SK-N-SH treated with all-trans-retinoic acid at 6 μM for 48 hours (cell line): ENCODE measurements at regions not wholly inside any gene's neighbourhood (a gene's known extent, or its start where the extent isn't known, plus 50 kb on each side); places are given as distances from the start of the nearest gene placed in this dataset.

Source experiments
- ATAC-seq: fragments of 200-7000 bp; cut with Tn5 transposase; 3 replicates; pipeline ENCODE4 v1.9.1; 2020; ENCODE audit warnings: mild to moderate bottlenecking, moderate library complexity
- ARNTL ChIP-seq: fragments of 450-650 bp; formaldehyde crosslinking; IDR thresholded peaks from 2 replicates; pipeline ENCODE4 v1.5.0; 2020; ENCODE audit warnings: low read depth, mild to moderate bottlenecking, moderate library complexity, borderline replicate concordance
- BACH2 ChIP-seq: fragments of 250-450 bp; sonication (Bioruptor Pico); IDR thresholded peaks from 2 replicates; pipeline ENCODE4 v1.9.0; 2021; ENCODE audit warnings: mild to moderate bottlenecking, borderline replicate concordance
- CREB5 ChIP-seq: fragments of 250-450 bp; sonication (Bioruptor Pico); IDR thresholded peaks from 2 replicates; pipeline ENCODE4 v1.5.1; 2020; ENCODE audit warnings: low read depth, mild to moderate bottlenecking, moderate library complexity
- CSDC2 ChIP-seq: fragments of 250-450 bp; sonication (Bioruptor Pico); IDR thresholded peaks from 2 replicates; pipeline ENCODE4 v1.5.0; 2020; ENCODE audit warnings: mild to moderate bottlenecking, moderate library complexity
- CSRNP3 ChIP-seq: fragments of 250-450 bp; sonication (Bioruptor Pico); IDR thresholded peaks from 2 replicates; pipeline ENCODE4 v1.5.1; 2021; ENCODE audit warnings: mild to moderate bottlenecking, moderate library complexity
- ESRRG ChIP-seq: fragments of 250-450 bp; sonication (Bioruptor Pico); IDR thresholded peaks from 2 replicates; pipeline ENCODE4 v1.6.1; 2021; ENCODE audit warnings: mild to moderate bottlenecking
- GLIS3 ChIP-seq: fragments of 250-450 bp; sonication (Bioruptor Pico); IDR thresholded peaks from 2 replicates; pipeline ENCODE4 v1.5.0; 2020; ENCODE audit warnings: mild to moderate bottlenecking, moderate library complexity
- ISL1 ChIP-seq: fragments of 250-450 bp; sonication (Bioruptor Pico); IDR thresholded peaks from 2 replicates; pipeline ENCODE4 v2.1.2; 2022; ENCODE audit warnings: mild to moderate bottlenecking, moderate library complexity
- OSR1 ChIP-seq: fragments of 250-450 bp; sonication (Bioruptor Pico); IDR thresholded peaks from 2 replicates; pipeline ENCODE4 v1.8.0; 2022; ENCODE audit warnings: moderate library complexity, mild to moderate bottlenecking, inconsistent platforms
- PATZ1 ChIP-seq: fragments of 250-450 bp; sonication (Bioruptor Pico); IDR thresholded peaks from 2 replicates; pipeline ENCODE4 v1.8.0; 2020; ENCODE audit warnings: mild to moderate bottlenecking, moderate library complexity, borderline replicate concordance
- POU6F1 ChIP-seq: fragments of 250-450 bp; sonication (Bioruptor Pico); IDR thresholded peaks from 2 replicates; pipeline ENCODE4 v1.8.0; 2021; ENCODE audit warnings: low read depth, mild to moderate bottlenecking, moderate library complexity, borderline replicate concordance
- PPARA ChIP-seq: fragments of 250-450 bp; sonication (Bioruptor Pico); IDR thresholded peaks from 2 replicates; pipeline ENCODE4 v1.5.0; 2020; ENCODE audit warnings: mild to moderate bottlenecking, borderline replicate concordance
- RARB ChIP-seq: fragments of 250-450 bp; sonication (Bioruptor Pico); IDR thresholded peaks from 2 replicates; pipeline ENCODE4 v1.8.0; 2021; ENCODE audit warnings: mild to moderate bottlenecking, moderate library complexity
- SNAI2 ChIP-seq: fragments of 250-450 bp; sonication (Bioruptor Pico); IDR thresholded peaks from 2 replicates; pipeline ENCODE4 v1.5.0; 2020; ENCODE audit warnings: mild to moderate bottlenecking, moderate library complexity
- TCF4 ChIP-seq: fragments of 250-450 bp; sonication (Bioruptor Pico); IDR thresholded peaks from 2 replicates; pipeline ENCODE4 v1.8.0; 2021; ENCODE audit warnings: mild to moderate bottlenecking, moderate library complexity, borderline replicate concordance
- TOX ChIP-seq: fragments of 250-450 bp; sonication (Bioruptor Pico); IDR thresholded peaks from 2 replicates; pipeline ENCODE4 v1.8.0; 2021; ENCODE audit warnings: mild to moderate bottlenecking, moderate library complexity, borderline replicate concordance
- TSHZ2 ChIP-seq: fragments of 250-450 bp; sonication (Bioruptor Pico); IDR thresholded peaks from 2 replicates; pipeline ENCODE4 v1.5.0; 2020; ENCODE audit warnings: mild to moderate bottlenecking, moderate library complexity
- ZC3H10 ChIP-seq: fragments of 250-450 bp; sonication (Bioruptor Pico); IDR thresholded peaks from 2 replicates; pipeline ENCODE4 v1.5.1; 2021; ENCODE audit warnings: mild to moderate bottlenecking, moderate library complexity
- ZFP3 ChIP-seq: fragments of 250-450 bp; sonication (Bioruptor Pico); IDR thresholded peaks from 2 replicates; pipeline ENCODE4 v1.5.0; 2020; ENCODE audit warnings: mild to moderate bottlenecking, moderate library complexity
- ZNF565 ChIP-seq: fragments of 450-650 bp; formaldehyde crosslinking; conservative IDR thresholded peaks from 2 replicates; pipeline ENCODE4 v1.5.0; 2020; ENCODE audit warnings: low read depth, mild to moderate bottlenecking, moderate library complexity
- ZNF70 ChIP-seq: fragments of 450-650 bp; formaldehyde crosslinking; IDR thresholded peaks from 2 replicates; pipeline ENCODE4 v1.5.0; 2020; ENCODE audit warnings: mild to moderate bottlenecking, moderate library complexity
- ZNF8 ChIP-seq: fragments of 450-650 bp; formaldehyde crosslinking; IDR thresholded peaks from 2 replicates; pipeline ENCODE4 v1.5.0; 2020; ENCODE audit warnings: mild to moderate bottlenecking, moderate library complexity

GRCh38 chr3:194206320-194206719 lies 70.4 kb downstream of the HES1 start:
- no peak for TF ChIP-seq ZNF8 (CRISPR knock-in tag)
- TF ChIP-seq POU6F1 (CRISPR knock-in tag), result no peak
- TF ChIP-seq ZNF565 (CRISPR knock-in tag), result no peak
- no peak for TF ChIP-seq SNAI2 (CRISPR knock-in tag)
- no peak for TF ChIP-seq ZNF70 (CRISPR knock-in tag)
- no peak for TF ChIP-seq ZFP3 (CRISPR knock-in tag)
- no peak for TF ChIP-seq CSRNP3 (CRISPR knock-in tag)
- TF ChIP-seq CSDC2 (CRISPR knock-in tag), result no peak
- TF ChIP-seq OSR1, result no peak
- TF ChIP-seq TSHZ2 (CRISPR knock-in tag), result no peak
- TF ChIP-seq TCF4, result no peak
- TF ChIP-seq GLIS3, result no peak
- no peak for TF ChIP-seq ISL1
- TF ChIP-seq PATZ1, result no peak
- no peak for TF ChIP-seq ZC3H10
- no peak for TF ChIP-seq ESRRG (CRISPR knock-in tag)
- TF ChIP-seq CREB5 (CRISPR knock-in tag), result no peak
- TF ChIP-seq RARB (CRISPR knock-in tag), result no peak
- TF ChIP-seq BACH2 (CRISPR knock-in tag), result no peak
- ATAC-seq, result no peak

- no peak for ATAC-seq
- no peak for TF ChIP-seq ZC3H10
- no peak for TF ChIP-seq ZNF565 (CRISPR knock-in tag)
- TF ChIP-seq ESRRG (CRISPR knock-in tag), result no peak
- no peak for TF ChIP-seq BACH2 (CRISPR knock-in tag)
- no peak for TF ChIP-seq ZNF8 (CRISPR knock-in tag)
- no peak for TF ChIP-seq TCF4
- no peak for TF ChIP-seq GLIS3
- TF ChIP-seq PPARA (CRISPR knock-in tag), result no peak
- TF ChIP-seq TSHZ2 (CRISPR knock-in tag), result no peak
- TF ChIP-seq ISL1, result no peak
- no peak for TF ChIP-seq TOX (CRISPR knock-in tag)
- TF ChIP-seq POU6F1 (CRISPR knock-in tag), result no peak
- no peak for TF ChIP-seq ARNTL (CRISPR knock-in tag)
- TF ChIP-seq CSDC2 (CRISPR knock-in tag), result no peak
- TF ChIP-seq CREB5 (CRISPR knock-in tag), result no peak
- no peak for TF ChIP-seq ZNF70 (CRISPR knock-in tag)
- TF ChIP-seq RARB (CRISPR knock-in tag), result no peak
- no peak for TF ChIP-seq CSRNP3 (CRISPR knock-in tag)
- TF ChIP-seq ZFP3 (CRISPR knock-in tag), result no peak
Observed at GRCh38 chr3:194208709-194209108, 72.8 kb downstream of the HES1 start.
